Tibial nerve (tissue), 4 donors: ENCODE measurements at regions not wholly inside any gene's neighbourhood (a gene's known extent, or its start where the extent isn't known, plus 50 kb on each side); places are given as distances from the start of the nearest gene placed in this dataset.

Experiments
- DNase-seq, 2 donors: peaks; one replicate each; pipeline ENCODE4 v3.0.0-alpha.2; 2019; ENCODE audit warnings: low spot score in 2 of 2
- H3K27ac ChIP-seq, 4 donors: fragments of 200-600 bp; sonication (generic) in 3 of 4; one replicate each; pipeline ENCODE4 v1.5.1; 2017 to 2019; ENCODE audit warnings: mild to moderate bottlenecking in 1 of 4
- H3K27me3 ChIP-seq, 2 donors: fragments of 200-600 bp; sonication (generic) in 1 of 2; one replicate each; pipeline versions ENCODE4 v1.5.1 to v1.6.0; 2017 to 2019
- H3K36me3 ChIP-seq, 3 donors: fragments of 200-600 bp; sonication (generic); one replicate each; pipeline ENCODE4 v1.5.1; 2018 to 2019
- H3K4me1 ChIP-seq, 4 donors: fragments of 200-600 bp; sonication (generic) in 3 of 4; one replicate each; pipeline ENCODE4 v1.5.1; 2017 to 2019
- H3K4me3 ChIP-seq, 4 donors: fragments of 200-600 bp; sonication (generic) in 3 of 4; one replicate each; pipeline ENCODE4 v1.5.1; 2017 to 2019; ENCODE audit warnings: mild to moderate bottlenecking in 1 of 4, moderate library complexity in 1 of 4
- H3K9me3 ChIP-seq, 4 donors: fragments of 200-600 bp; sonication (generic) in 3 of 4; one replicate each; pipeline ENCODE4 v1.5.1; 2017 to 2019
- CTCF ChIP-seq, 5 experiments: fragments of 200-600 bp in 3 of 5; fragments of 450-650 bp in 2 of 5; sonication (generic) in 3 of 5; IDR thresholded peaks; one replicate each; pipeline ENCODE4 v1.5.1; 2016 to 2019; ENCODE audit warnings: antibody characterized with exemption in 5 of 5, mild to moderate bottlenecking in 3 of 5, moderate library complexity in 2 of 5
- EP300 ChIP-seq, 2 donors: sonication (generic); formaldehyde crosslinking; IDR thresholded peaks; one replicate each; pipeline ENCODE4 v1.6.1; 2017; ENCODE audit warnings: antibody characterized with exemption in 2 of 2, mild to moderate bottlenecking in 1 of 2
- POLR2A ChIP-seq, 2 donors: fragments of 450-650 bp; IDR thresholded peaks; one replicate each; pipeline ENCODE4 v1.6.1; 2017; ENCODE audit warnings: antibody characterized with exemption in 2 of 2, mild to moderate bottlenecking in 2 of 2, moderate library complexity in 2 of 2
- WGBS, 2 donors: methylation state at CpG; one replicate each; pipeline ENCODE4 v1.1.5; 2018; 5-methylcytosine and 5-hydroxymethylcytosine counted together

DNA sequence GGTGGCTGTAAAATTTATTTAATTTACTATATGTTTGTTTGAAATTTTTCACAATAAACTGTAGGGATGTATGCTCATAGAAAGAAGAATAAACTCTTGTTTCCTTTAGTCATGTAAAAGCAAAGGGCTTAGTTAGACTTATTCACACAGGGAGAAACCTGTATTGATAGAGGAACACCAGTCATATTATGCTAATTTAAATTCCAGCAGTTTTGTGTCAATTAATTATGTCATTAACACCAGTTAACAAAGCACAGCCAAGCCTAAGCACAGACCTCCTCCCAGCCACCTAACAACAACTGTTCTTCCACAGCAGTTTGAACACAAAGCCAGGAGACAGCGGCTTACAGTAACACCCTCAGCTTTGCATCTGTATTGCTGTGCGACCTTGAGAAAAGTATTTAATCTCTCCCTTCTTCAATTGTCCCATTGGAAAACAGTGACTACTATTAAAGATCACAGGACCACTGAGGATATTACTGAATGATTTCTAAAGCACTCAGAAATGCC, 260.8 kb upstream of the RRP15 start:
- DNase-seq = no peak
- WGBS, 2 donors = 60 to 67% methylated on average over 2 of the region's 2 CpGs
- no peak overlapping the region for H3K4me3 ChIP-seq
- TF ChIP-seq POLR2A (IDR thresholded peaks at IDR 0.05) (no peak), CTCF (IDR thresholded peaks at IDR 0.05) (no peak), EP300 (IDR thresholded peaks at IDR 0.05) (no peak)
- no peaks in the 10 kb centered on the region for H3K4me1 ChIP-seq
- no peak overlapping the region for H3K27ac ChIP-seq
- peaks cover 0 to 9% (median 0%) of the 10 kb centered on the region in 4 donors for H3K9me3 ChIP-seq
- no peaks in the 10 kb centered on the region for H3K27me3 ChIP-seq
- H3K36me3 ChIP-seq = no peaks in the 10 kb centered on the region

- Histone ChIP-seq H3K4me1 (no peaks in the 10 kb centered on the region), H3K4me3 (no peak overlapping the region), H3K9me3 (peaks cover 0 to 4% (median 0%) of the 10 kb centered on the region in 4 donors), H3K36me3 (no peaks in the 10 kb centered on the region), H3K27ac (no peak overlapping the region), H3K27me3 (no peaks in the 10 kb centered on the region)
- DNase-seq = no peak
- WGBS, 2 donors = 75 to 85% methylated on average over 2 of the region's 2 CpGs
- TF ChIP-seq POLR2A (IDR thresholded peaks at IDR 0.05) (no peak), EP300 (IDR thresholded peaks at IDR 0.05) (no peak), CTCF (IDR thresholded peaks at IDR 0.05) (no peak)
Measured at GRCh38 chr1:218025454-218025853, 259.6 kb upstream of the RRP15 start.

- no peak overlapping the region for H3K4me3 ChIP-seq
- no peaks in the 10 kb centered on the region for H3K9me3 ChIP-seq
- H3K36me3 ChIP-seq = no peaks in the 10 kb centered on the region
- DNase-seq = no peak
- H3K4me1 ChIP-seq = no peaks in the 10 kb centered on the region
- 86 to 90% methylated on average over 5 of the region's 5 CpGs for WGBS, 2 donors
- H3K27me3 ChIP-seq = no peaks in the 10 kb centered on the region
- H3K27ac ChIP-seq = no peak overlapping the region
- TF ChIP-seq CTCF (IDR thresholded peaks at IDR 0.05) (no peak), POLR2A (IDR thresholded peaks at IDR 0.05) (no peak), EP300 (IDR thresholded peaks at IDR 0.05) (no peak)
Measured at GRCh38 chr1:218027152-218027551, 257.9 kb upstream of the RRP15 start.

GRCh38 chr1:218030846-218031245, 254.2 kb upstream of the RRP15 start:
- DNase-seq = no peak
- no peak overlapping the region for H3K27ac ChIP-seq

DNA sequence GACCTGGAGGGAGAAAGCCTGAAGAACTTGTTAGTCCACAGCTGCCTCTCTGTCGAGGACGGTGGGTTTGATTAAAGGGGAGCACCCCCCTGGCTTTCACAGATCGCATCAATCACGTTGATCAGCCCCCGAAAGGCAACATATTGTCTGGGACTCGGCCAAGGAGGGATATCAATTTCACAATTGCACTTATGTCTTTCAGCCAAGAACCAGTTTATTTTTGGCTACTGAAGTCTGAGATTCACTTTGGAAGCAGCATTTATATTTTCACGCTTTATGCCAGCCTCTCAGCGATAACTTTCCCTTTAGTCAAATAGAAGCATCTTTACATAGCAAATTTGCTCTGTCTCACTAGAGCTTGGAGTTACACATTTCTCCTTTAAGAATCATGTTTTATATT, 253.2 kb upstream of the RRP15 start:
- TF ChIP-seq POLR2A (IDR thresholded peaks at IDR 0.05) (no peak), EP300 (IDR thresholded peaks at IDR 0.05) (no peak), CTCF (IDR thresholded peaks at IDR 0.05) (no peak)
- Histone ChIP-seq H3K4me1 (no peaks in the 10 kb centered on the region), H3K36me3 (no peaks in the 10 kb centered on the region), H3K4me3 (peak overlapping the region in 1 of 4 donors; percentile 14), H3K9me3 (no peaks in the 10 kb centered on the region), H3K27me3 (no peaks in the 10 kb centered on the region), H3K27ac (no peak overlapping the region)
- DNase-seq = no peak
- WGBS, 2 donors = 15 to 25% methylated on average over 8 of the region's 8 CpGs

More at GRCh38 chr1:218030846-218031245, 254.2 kb upstream of the RRP15 start:
- TF ChIP-seq EP300 (IDR thresholded peaks at IDR 0.05) (no peak), CTCF (IDR thresholded peaks at IDR 0.05) (no peak), POLR2A (IDR thresholded peaks at IDR 0.05) (no peak)
- H3K36me3 ChIP-seq = no peaks in the 10 kb centered on the region
- H3K9me3 ChIP-seq = no peaks in the 10 kb centered on the region
- H3K4me1 ChIP-seq = no peaks in the 10 kb centered on the region
- no peak overlapping the region for H3K4me3 ChIP-seq
- H3K27me3 ChIP-seq = no peaks in the 10 kb centered on the region
